Mesodermal cell (in vitro differentiated cells): ENCODE measurements at regions not wholly inside any gene's neighbourhood (a gene's known extent, or its start where the extent isn't known, plus 50 kb on each side); places are given as distances from the start of the nearest gene placed in this dataset.

Experiments
- H3K27ac ChIP-seq: 2 replicates; pipeline ENCODE4 v1.7.0; 2013; ENCODE audit warnings: mild to moderate bottlenecking, low read depth, low read length, moderate library complexity; ENCODE audit not compliant: severe bottlenecking
- H3K36me3 ChIP-seq: 2 replicates; pipeline ENCODE4 v1.7.1; 2013; ENCODE audit warnings: mild to moderate bottlenecking, low read length, moderate library complexity; ENCODE audit not compliant: control insufficient read depth, insufficient read depth
- H3K4me1 ChIP-seq: one replicate; pipeline ENCODE4 v1.7.1; 2013; ENCODE audit warnings: mild to moderate bottlenecking, low read length; ENCODE audit not compliant: insufficient read depth, control insufficient read depth, poor library complexity, severe bottlenecking
- H3K4me3 ChIP-seq: 2 replicates; pipeline ENCODE4 v1.7.0; 2013; ENCODE audit warnings: low read length, control low read depth, mild to moderate bottlenecking; ENCODE audit not compliant: insufficient read depth, poor library complexity, severe bottlenecking; ENCODE audit errors: extremely low read depth
- H3K9me3 ChIP-seq: 2 replicates; pipeline ENCODE4 v1.7.1; 2013; ENCODE audit warnings: mild to moderate bottlenecking, low read length, moderate library complexity; ENCODE audit not compliant: control insufficient read depth
- WGBS, 2 experiments: methylation state at CpG; one replicate each; pipeline ENCODE4 v1.1.5; 2013; ENCODE audit warnings: missing lambda C conversion rate in 2 of 2; ENCODE audit not compliant: insufficient coverage in 2 of 2; 5-methylcytosine and 5-hydroxymethylcytosine counted together

DNA sequence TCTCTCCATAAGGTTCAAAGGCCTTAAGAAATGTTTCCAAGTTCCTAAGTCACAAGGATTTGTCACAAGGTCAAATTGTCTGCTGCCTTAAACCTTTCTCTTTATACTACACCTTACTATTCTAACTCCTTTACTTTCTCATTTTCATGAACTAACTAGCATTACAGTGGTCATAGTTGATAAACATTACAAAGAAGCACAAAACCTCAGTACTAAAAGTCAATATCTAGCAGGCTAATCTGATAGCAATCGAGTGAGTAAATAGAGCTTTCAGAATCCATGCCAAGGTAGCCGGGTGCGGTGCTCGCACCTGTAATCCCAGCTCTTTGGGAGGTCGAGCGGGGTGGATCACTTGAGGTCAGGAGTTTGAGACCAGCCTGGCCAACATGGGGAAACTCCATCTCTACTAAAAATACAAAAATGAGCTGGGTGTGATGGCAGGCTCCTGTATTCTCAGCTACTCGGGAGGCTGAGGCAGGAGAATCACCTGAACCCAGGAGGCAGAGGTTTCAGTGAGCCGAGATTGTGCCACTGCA, 510.0 kb downstream of the GBA3 start:
- Histone ChIP-seq H3K27ac (no peak overlapping the region), H3K4me1 (no peaks in the 10 kb centered on the region), H3K36me3 (no peaks in the 10 kb centered on the region), H3K4me3 (no peak overlapping the region), H3K9me3 (peaks cover 14% of the 10 kb centered on the region)
- WGBS, 2 experiments: 86 to 100% methylated on average over 3 to 6 of the region's 8 CpGs

DNA sequence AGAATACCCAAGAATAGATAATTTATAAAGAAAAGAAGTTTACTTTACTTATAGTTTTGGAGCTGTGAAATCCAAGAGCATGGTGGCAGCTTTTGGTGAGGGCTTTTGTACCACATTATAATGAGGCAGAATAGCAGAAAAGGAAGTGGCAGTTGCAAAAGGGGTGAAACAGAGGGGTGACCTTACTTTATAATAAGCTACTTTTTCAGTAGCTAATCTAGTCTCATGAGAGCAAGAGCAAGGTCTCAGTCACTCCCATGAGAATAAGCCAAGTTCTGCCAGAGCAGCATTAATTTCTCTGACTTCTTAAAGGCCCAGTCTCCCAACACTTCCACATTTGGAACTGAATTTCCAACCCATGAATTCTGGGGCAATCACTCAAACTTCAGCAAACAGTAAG, 502.0 kb downstream of the GBA3 start:
- Histone ChIP-seq H3K27ac (no peak overlapping the region), H3K4me3 (no peak overlapping the region), H3K4me1 (no peaks in the 10 kb centered on the region), H3K9me3 (no peaks in the 10 kb centered on the region), H3K36me3 (no peaks in the 10 kb centered on the region)

DNA sequence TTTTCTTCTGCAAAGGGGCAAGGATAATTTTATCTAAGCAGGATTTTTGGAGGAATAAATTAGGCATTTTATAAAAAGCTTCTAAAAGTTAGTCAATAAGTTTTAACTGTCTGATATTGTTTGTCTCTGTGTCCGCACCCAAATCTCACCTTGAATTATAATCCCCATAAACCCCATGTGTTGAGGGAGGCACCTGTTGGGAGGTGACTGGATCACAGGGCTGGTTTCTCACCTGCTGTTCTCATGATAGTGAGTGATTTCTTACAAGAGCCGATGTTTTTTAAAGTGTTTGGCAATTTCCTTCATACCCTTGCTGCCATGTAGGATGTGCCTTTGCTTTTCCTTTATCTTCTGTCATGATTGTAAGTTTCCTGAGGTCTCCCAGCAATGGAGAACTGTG, 481.4 kb downstream of the GBA3 start:
- Histone ChIP-seq H3K9me3 (no peaks in the 10 kb centered on the region), H3K4me1 (peaks cover 10% of the 10 kb centered on the region), H3K4me3 (no peak overlapping the region), H3K27ac (no peak overlapping the region), H3K36me3 (no peaks in the 10 kb centered on the region)
- 80 to 100% methylated on average over 1 of the region's 2 CpGs for WGBS, 2 experiments

DNA sequence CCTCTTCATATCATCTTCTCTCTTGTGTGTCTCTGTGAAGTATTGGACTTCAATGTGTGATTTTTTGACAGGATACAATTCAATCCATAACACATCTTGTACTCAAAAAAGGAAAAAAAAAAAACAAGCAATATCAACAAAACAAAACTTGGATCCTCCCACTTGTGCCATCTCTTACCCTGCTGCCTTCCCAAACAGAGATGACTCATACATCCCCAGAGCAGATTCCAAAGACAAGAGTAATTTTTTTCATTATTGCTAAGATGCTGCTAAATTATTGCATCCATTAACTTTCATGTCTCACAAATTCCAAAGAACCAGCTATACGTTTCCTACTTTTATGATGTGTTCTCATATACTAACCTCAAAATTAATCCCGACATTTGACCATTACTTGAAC, 479.2 kb downstream of the GBA3 start:
- no peaks in the 10 kb centered on the region for H3K9me3 ChIP-seq
- WGBS, 2 experiments: 44 to 50% methylated on average over 2 of the region's 2 CpGs

DNA sequence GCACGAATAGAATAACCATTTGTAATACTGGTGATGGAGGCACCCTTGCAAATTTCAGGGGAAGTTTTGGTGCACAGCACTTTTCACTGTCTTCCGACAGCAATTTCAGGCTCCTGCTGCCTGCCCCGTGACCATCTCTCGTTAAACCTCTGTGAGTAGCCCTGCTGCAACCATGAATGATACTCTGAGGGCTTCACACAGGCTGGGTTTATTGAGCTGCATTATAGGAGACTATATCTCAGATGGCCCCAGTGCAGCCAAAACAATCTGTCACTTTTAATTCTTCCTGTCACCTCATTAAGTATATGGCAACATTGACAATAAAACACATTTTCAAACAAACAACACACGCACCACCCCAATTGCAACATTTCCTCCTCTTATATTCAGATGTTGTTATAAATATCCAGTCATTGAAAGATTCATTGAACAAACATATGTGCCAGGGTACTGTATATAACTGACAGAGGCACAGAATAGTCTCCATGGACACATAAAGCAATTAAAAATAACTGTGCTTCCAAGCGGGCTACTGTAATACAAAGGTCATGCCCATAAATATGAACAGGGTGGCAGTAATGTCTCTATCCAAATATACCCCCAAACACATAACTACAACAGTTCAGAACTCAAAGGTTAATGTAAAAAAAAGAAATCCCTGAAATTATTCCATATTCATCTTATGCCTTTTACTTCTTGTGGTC, 477.0 kb downstream of the GBA3 start:
- Histone ChIP-seq H3K9me3 (no peaks in the 10 kb centered on the region), H3K4me1 (peaks cover 19% of the 10 kb centered on the region), H3K4me3 (no peak overlapping the region), H3K36me3 (no peaks in the 10 kb centered on the region), H3K27ac (no peak overlapping the region)
- WGBS, 2 experiments: 89 to 91% methylated on average over 4 to 5 of the region's 6 CpGs

More for the DNA sequence above, 479.2 kb downstream of the GBA3 start:
- Histone ChIP-seq H3K27ac (no peak overlapping the region), H3K4me3 (no peak overlapping the region), H3K4me1 (peaks cover 16% of the 10 kb centered on the region), H3K36me3 (no peaks in the 10 kb centered on the region)

DNA sequence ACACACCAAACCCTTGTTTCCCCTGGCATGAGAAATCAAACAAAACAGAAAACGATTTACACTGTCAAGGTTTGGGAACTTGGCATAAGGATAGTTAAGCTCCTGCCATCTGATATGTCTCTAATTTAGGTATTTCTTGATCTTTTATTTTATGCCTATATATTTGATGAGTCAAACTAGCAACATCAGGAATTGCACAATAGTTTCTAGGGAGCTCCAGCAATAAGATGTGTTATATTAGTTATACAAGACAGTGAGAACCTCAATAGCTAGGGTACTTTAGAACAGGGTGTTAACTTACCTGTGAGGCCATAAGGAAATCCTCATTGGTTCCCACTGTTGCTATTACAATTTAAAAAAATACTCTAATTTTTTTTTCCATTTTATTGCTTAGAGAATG, 474.2 kb downstream of the GBA3 start:
- no CpG with 5 or more reads among the region's 1 CpG for WGBS, 2 experiments

DNA sequence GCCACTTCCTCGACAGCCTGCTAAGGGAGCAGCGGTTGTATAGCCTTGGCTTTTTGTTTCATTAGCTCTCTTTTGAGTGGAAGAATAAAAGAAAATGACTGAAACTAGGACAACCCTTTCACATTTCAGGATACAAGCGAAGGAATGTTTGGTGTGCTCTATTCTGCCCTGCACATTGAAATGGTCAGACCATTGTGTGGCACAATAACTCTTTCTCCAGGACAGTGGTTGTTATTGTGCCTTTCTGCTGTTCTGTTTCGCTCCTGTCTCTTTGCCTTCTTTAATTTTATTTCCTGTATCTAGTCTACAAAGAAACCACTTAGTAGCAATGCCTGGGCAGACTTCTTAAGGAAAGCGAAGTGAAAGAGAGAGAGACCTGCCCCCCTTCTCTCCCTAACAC, 473.7 kb downstream of the GBA3 start:
- Histone ChIP-seq H3K4me1 (peaks cover 30% of the 10 kb centered on the region), H3K9me3 (no peaks in the 10 kb centered on the region), H3K4me3 (no peak overlapping the region), H3K27ac (no peak overlapping the region), H3K36me3 (no peaks in the 10 kb centered on the region)
- WGBS, 2 experiments: 88 to 96% methylated on average over 2 to 3 of the region's 5 CpGs

More for the DNA sequence above, 474.2 kb downstream of the GBA3 start:
- no peak overlapping the region for H3K27ac ChIP-seq
- no peaks in the 10 kb centered on the region for H3K36me3 ChIP-seq
- H3K9me3 ChIP-seq: no peaks in the 10 kb centered on the region
- H3K4me1 ChIP-seq: peaks cover 35% of the 10 kb centered on the region
- H3K4me3 ChIP-seq: no peak overlapping the region

DNA sequence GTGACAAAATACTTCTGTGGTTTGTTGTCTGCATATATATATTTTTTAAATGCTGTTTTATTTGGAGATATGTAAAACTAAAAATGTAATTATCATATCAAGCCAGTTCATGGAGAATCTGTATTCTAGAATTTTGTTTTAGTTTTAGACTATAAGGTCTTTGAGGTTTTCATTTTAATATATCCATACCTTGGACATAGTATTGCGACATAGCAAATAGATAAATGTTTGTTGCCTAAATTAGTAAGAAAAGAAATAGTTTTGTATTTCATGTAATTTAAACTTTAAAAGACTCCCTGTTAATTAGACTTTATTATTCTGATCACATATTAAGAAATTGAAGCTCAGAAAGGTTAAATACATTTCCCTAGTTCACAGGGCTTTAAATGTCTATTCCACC, 472.9 kb downstream of the GBA3 start:
- Histone ChIP-seq H3K27ac (no peak overlapping the region), H3K9me3 (no peaks in the 10 kb centered on the region), H3K36me3 (no peaks in the 10 kb centered on the region), H3K4me1 (peaks cover 30% of the 10 kb centered on the region), H3K4me3 (no peak overlapping the region)
- no CpG with 5 or more reads among the region's 1 CpG for WGBS, 2 experiments

DNA sequence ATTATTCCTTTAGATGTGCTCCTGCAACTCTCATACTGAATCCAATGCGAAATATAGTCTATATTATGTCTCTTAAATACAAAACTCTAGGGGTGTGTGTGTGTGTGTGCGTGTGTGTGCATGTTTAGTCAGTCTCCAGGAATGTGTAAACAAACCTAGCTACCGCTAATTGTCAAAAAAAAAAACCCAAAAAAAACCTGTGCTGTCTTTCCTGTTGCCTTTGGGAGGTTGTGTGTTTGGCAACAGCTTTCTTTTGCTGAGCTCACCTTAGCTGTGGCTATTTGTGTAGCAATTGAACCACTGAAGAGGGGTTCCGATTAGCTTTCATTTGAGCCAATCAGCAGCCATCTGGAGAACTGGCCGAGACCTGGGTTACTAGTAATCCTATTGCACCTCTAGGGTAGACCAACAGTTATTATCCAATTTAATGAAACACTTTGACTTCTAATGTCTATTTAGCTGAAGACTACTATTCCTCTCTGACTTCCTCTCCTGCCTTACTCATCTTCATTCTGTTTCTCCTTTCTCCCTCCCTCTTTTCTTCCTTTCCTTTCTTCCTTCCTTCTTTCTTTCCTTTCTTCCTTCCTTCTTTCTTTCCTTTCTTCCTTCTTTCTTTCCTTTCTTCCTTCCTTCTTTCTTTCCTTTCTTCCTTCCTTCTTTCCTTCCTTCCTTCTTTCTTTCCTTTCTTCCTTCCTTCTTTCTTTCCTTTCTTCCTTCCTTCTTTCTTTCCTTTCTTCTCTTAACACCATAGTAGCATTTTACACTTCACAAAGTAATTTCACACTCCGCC, 471.1 kb downstream of the GBA3 start:
- no peaks in the 10 kb centered on the region for H3K9me3 ChIP-seq
- 88 to 93% methylated on average over 3 of the region's 6 CpGs for WGBS, 2 experiments
- peak overlapping the region; percentile 54 for H3K27ac ChIP-seq
- peaks cover 23% of the 10 kb centered on the region for H3K4me1 ChIP-seq
- no peak overlapping the region for H3K4me3 ChIP-seq
- no peaks in the 10 kb centered on the region for H3K36me3 ChIP-seq

DNA sequence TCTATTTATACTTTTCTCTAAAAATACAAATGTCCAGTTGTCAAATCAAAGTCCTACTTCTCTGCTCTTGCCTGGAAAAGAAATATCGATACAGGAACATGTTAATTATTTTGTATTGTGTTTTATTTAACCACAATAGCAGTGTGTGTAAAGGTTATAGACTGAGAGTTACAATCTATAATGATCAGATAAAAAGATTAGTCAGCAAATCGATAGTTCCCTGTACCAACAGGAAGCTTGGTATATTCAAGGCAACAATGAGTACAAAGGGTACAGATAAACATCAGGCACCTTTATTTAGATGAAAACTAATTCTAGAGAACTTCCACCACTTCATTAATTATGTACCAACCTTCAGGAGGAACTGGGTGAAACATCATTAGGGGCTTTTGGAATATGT, 469.5 kb downstream of the GBA3 start:
- 100% methylated on average over 1 of the region's 2 CpGs; no CpG with 5 or more reads in 1 of the 2 experiments for WGBS, 2 experiments
- Histone ChIP-seq H3K27ac (no peak overlapping the region), H3K4me3 (no peak overlapping the region), H3K36me3 (no peaks in the 10 kb centered on the region), H3K4me1 (peaks cover 20% of the 10 kb centered on the region), H3K9me3 (no peaks in the 10 kb centered on the region)

DNA sequence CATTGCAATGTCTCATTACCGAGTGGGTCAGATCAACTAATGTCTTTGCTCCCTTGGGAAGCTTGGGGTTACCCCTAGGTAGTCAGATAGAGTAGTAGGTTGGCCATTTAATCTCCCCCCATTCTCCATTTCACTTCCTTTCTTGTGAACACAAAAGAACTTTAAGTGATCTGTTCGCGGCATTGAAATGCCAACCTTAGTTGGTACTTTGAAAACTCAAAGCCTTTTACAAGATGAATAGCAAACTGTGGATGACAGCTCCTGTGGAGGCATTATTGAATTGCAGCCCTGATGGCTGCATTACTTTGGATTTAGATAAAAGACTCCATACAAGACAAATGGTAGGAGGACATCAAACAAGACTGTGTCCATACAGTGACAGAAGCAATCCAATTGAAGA, 469.1 kb downstream of the GBA3 start:
- H3K27ac ChIP-seq: no peak overlapping the region
- peaks cover 20% of the 10 kb centered on the region for H3K4me1 ChIP-seq

More for the DNA sequence above, 469.1 kb downstream of the GBA3 start:
- Histone ChIP-seq H3K4me3 (no peak overlapping the region), H3K9me3 (no peaks in the 10 kb centered on the region), H3K36me3 (no peaks in the 10 kb centered on the region)
- WGBS, 2 experiments: 29 to 59% methylated on average over 2 of the region's 3 CpGs
